ENCODE measurements at regions not wholly inside any gene's neighbourhood (a gene's known extent, or its start where the extent isn't known, plus 50 kb on each side); places are given as distances from the start of the nearest gene placed in this dataset.

- TF ChIP-seq POLR2AphosphoS5 (IDR thresholded peaks at IDR 0.05), result no peak
- TF ChIP-seq CTCF (IDR thresholded peaks at IDR 0.05), result no peak
- TF ChIP-seq POLR2A (IDR thresholded peaks at IDR 0.05), result no peak
Measured at GRCh38 chr12:45125997-45126396, 75.1 kb upstream of the DBX2 start.
